Mesenchymal stem cell (in vitro differentiated cells and primary cell): ENCODE measurements at regions not wholly inside any gene's neighbourhood (a gene's known extent, or its start where the extent isn't known, plus 50 kb on each side); places are given as distances from the start of the nearest gene placed in this dataset.

Experiments used
- DNase-seq: peaks from one replicate; pipeline ENCODE4 v3.0.0-alpha.2; 2013
- H2AFZ ChIP-seq: one replicate; pipeline ENCODE4 v1.6.1; 2013; ENCODE audit warnings: low read depth, mild to moderate bottlenecking, control low read depth, inconsistent platforms, low read length, moderate library complexity
- H2AK5ac ChIP-seq: 2 replicates; pipeline ENCODE4 v1.6.1; 2013; ENCODE audit warnings: low read length, moderate library complexity, mild to moderate bottlenecking, inconsistent platforms; ENCODE audit not compliant: severe bottlenecking
- H2BK120ac ChIP-seq: one replicate; pipeline ENCODE4 v1.6.1; 2013; ENCODE audit warnings: low read depth, mild to moderate bottlenecking, inconsistent platforms, low read length, moderate library complexity
- H2BK12ac ChIP-seq, 2 experiments: one replicate each; pipeline ENCODE4 v1.6.1; 2013; ENCODE audit warnings: inconsistent platforms in 2 of 2, low read length in 2 of 2, mild to moderate bottlenecking in 2 of 2, moderate library complexity in 2 of 2, control low read depth in 1 of 2
- H2BK15ac ChIP-seq: one replicate; pipeline ENCODE4 v1.6.1; 2013; ENCODE audit warnings: mild to moderate bottlenecking, low read depth, inconsistent platforms; ENCODE audit not compliant: poor library complexity, severe bottlenecking
- H2BK5ac ChIP-seq: 2 replicates; pipeline ENCODE4 v1.6.1; 2013; ENCODE audit warnings: low read depth, mild to moderate bottlenecking, low read length, control low read depth, inconsistent platforms; ENCODE audit not compliant: poor library complexity, severe bottlenecking
- H3K14ac ChIP-seq, 2 experiments: one replicate each; pipeline ENCODE4 v1.6.1; 2013; ENCODE audit warnings: inconsistent platforms in 2 of 2, low read length in 2 of 2, control low read depth in 1 of 2, mild to moderate bottlenecking in 1 of 2, moderate library complexity in 1 of 2
- H3K18ac ChIP-seq, 2 experiments: one replicate each; pipeline ENCODE4 v1.6.1; 2013; ENCODE audit warnings: inconsistent platforms in 2 of 2, low read length in 2 of 2, control low read depth in 1 of 2, low read depth in 1 of 2, mild to moderate bottlenecking in 1 of 2
- H3K23ac ChIP-seq, 2 experiments: one replicate each; pipeline ENCODE4 v1.6.1; 2013; ENCODE audit warnings: inconsistent platforms in 2 of 2, low read length in 2 of 2, mild to moderate bottlenecking in 2 of 2, moderate library complexity in 2 of 2, control low read depth in 1 of 2
- H3K27ac ChIP-seq: 2 replicates; pipeline ENCODE4 v1.5.1; 2013; ENCODE audit warnings: mild to moderate bottlenecking, moderate library complexity, low read length, control low read depth, inconsistent platforms; ENCODE audit not compliant: poor library complexity, severe bottlenecking
- H3K27me3 ChIP-seq, 2 experiments: 2 replicates each; pipeline versions ENCODE4 v1.6.1 to v1.7.0; 2013; ENCODE audit warnings: low read length in 2 of 2, mild to moderate bottlenecking in 2 of 2, moderate library complexity in 2 of 2, control low read depth in 1 of 2, inconsistent platforms in 1 of 2; ENCODE audit not compliant: control insufficient read depth in 1 of 2, insufficient read depth in 1 of 2
- H3K36me3 ChIP-seq, 2 experiments: 2 replicates each; pipeline versions ENCODE4 v1.6.1 to v1.7.0; 2013; ENCODE audit warnings: low read length in 2 of 2, control low read depth in 1 of 2, inconsistent platforms in 1 of 2, low read depth in 1 of 2, mild to moderate bottlenecking in 1 of 2; ENCODE audit not compliant: insufficient read depth in 2 of 2, control insufficient read depth in 1 of 2
- H3K4ac ChIP-seq, 2 experiments: one replicate each; pipeline ENCODE4 v1.6.1; 2013; ENCODE audit warnings: inconsistent platforms in 2 of 2, low read length in 2 of 2, mild to moderate bottlenecking in 2 of 2, moderate library complexity in 2 of 2, control low read depth in 1 of 2, low read depth in 1 of 2
- H3K4me1 ChIP-seq: 2 replicates; pipeline ENCODE4 v1.6.1; 2013; ENCODE audit warnings: low read depth, low read length, control low read depth; ENCODE audit not compliant: control insufficient read depth, insufficient read depth
- H3K4me2 ChIP-seq: 2 replicates; pipeline ENCODE4 v1.6.1; 2013; ENCODE audit warnings: low read length, mild to moderate bottlenecking, inconsistent platforms; ENCODE audit not compliant: poor library complexity, severe bottlenecking
- H3K4me3 ChIP-seq, 2 experiments: 2 replicates each; pipeline versions ENCODE4 v1.5.1 to v1.7.0; 2013; ENCODE audit warnings: low read length in 2 of 2, mild to moderate bottlenecking in 2 of 2, control low read depth in 1 of 2, low read depth in 1 of 2; ENCODE audit not compliant: insufficient read depth in 1 of 2
- H3K79me1 ChIP-seq: replicated peaks from 2 replicates; pipeline ENCODE4 v1.6.1; 2013; ENCODE audit warnings: mild to moderate bottlenecking, control low read depth, low read length, inconsistent platforms; ENCODE audit not compliant: poor library complexity, severe bottlenecking
- H3K9ac ChIP-seq: 2 replicates; pipeline ENCODE4 v1.7.0; 2013; ENCODE audit warnings: mild to moderate bottlenecking, low read length, moderate library complexity
- H3K9me3 ChIP-seq: 2 replicates; pipeline ENCODE4 v1.7.0; 2013; ENCODE audit warnings: mild to moderate bottlenecking, low read length; ENCODE audit not compliant: control insufficient read depth
- H4K8ac ChIP-seq: one replicate; pipeline ENCODE4 v1.6.1; 2013; ENCODE audit warnings: inconsistent platforms, mild to moderate bottlenecking, low read length, moderate library complexity
- H4K91ac ChIP-seq: one replicate; pipeline ENCODE4 v1.6.1; 2013; ENCODE audit warnings: mild to moderate bottlenecking, low read length, inconsistent platforms
- WGBS: methylation state at CpG from one replicate; pipeline ENCODE4 v1.1.7; 2013; ENCODE audit warnings: mixed read lengths; 5-methylcytosine and 5-hydroxymethylcytosine counted together

- no peak overlapping the region for H2BK120ac ChIP-seq
- WGBS = 90% methylated on average over 2 of the region's 3 CpGs
- no peak overlapping the region for H2AK5ac ChIP-seq
- H3K36me3 ChIP-seq = no peaks in the 10 kb centered on the region
- H3K27me3 ChIP-seq = peaks cover 10 to 12% of the 10 kb centered on the region in 2 experiments
- no peaks in the 10 kb centered on the region for H3K9me3 ChIP-seq
- no peak overlapping the region for H2AFZ ChIP-seq
- peaks cover 3% of the 10 kb centered on the region for H3K4me1 ChIP-seq
- H3K4me3 ChIP-seq = no peak overlapping the region
- no peak overlapping the region for H2BK15ac ChIP-seq
- no peak overlapping the region for H4K91ac ChIP-seq
- no peak overlapping the region for H3K27ac ChIP-seq
- no peak overlapping the region for H3K14ac ChIP-seq
- no peak overlapping the region for H3K9ac ChIP-seq
- H3K4ac ChIP-seq = no peak overlapping the region
- H4K8ac ChIP-seq = no peak overlapping the region
- no peak overlapping the region for H3K23ac ChIP-seq
- H3K79me1 ChIP-seq = no peaks in the 10 kb centered on the region
- H2BK5ac ChIP-seq = no peak overlapping the region
- H2BK12ac ChIP-seq = no peak overlapping the region
- no peak overlapping the region for H3K4me2 ChIP-seq
- DNase-seq = no peak
- no peak overlapping the region for H3K18ac ChIP-seq
Measured at GRCh38 chr6:160929361-160929760, 62.2 kb upstream of the MAP3K4 start.

- Histone ChIP-seq H3K9me3 (no peaks in the 10 kb centered on the region), H4K91ac (no peak overlapping the region), H3K14ac (no peak overlapping the region), H3K27ac (no peak overlapping the region), H3K4me1 (peaks cover 3% of the 10 kb centered on the region), H2AFZ (no peak overlapping the region), H3K36me3 (no peaks in the 10 kb centered on the region), H3K9ac (peak overlapping the region; percentile 79), H3K18ac (no peak overlapping the region), H4K8ac (no peak overlapping the region), H2BK15ac (no peak overlapping the region), H2BK12ac (no peak overlapping the region), H3K4me2 (no peak overlapping the region), H2AK5ac (no peak overlapping the region), H3K27me3 (peaks cover 10 to 12% of the 10 kb centered on the region in 2 experiments), H2BK5ac (no peak overlapping the region), H3K4me3 (no peak overlapping the region), H3K79me1 (no peaks in the 10 kb centered on the region), H3K23ac (no peak overlapping the region), H3K4ac (no peak overlapping the region), H2BK120ac (no peak overlapping the region)
- DNase-seq = no peak
- WGBS = 79% methylated on average over 3 of the region's 3 CpGs
Measured at GRCh38 chr6:160929831-160930230, 61.7 kb upstream of the MAP3K4 start.

GRCh38 chr6:160930547-160931377 lies 60.8 kb upstream of the MAP3K4 start:
- peaks cover 7 to 10% of the 10 kb centered on the region in 2 experiments for H3K27me3 ChIP-seq
- H2BK12ac ChIP-seq = no peak overlapping the region
- no peaks in the 10 kb centered on the region for H3K79me1 ChIP-seq
- WGBS = 11% methylated on average over 40 of the region's 50 CpGs
- H4K91ac ChIP-seq = no peak overlapping the region
- H3K36me3 ChIP-seq = no peaks in the 10 kb centered on the region
- peaks cover 3% of the 10 kb centered on the region for H3K4me1 ChIP-seq
- no peak overlapping the region for H2AK5ac ChIP-seq
- no peak overlapping the region for H3K4ac ChIP-seq
- peak overlapping the region; percentile 35 for H4K8ac ChIP-seq
- H3K23ac ChIP-seq = no peak overlapping the region
- H3K27ac ChIP-seq = no peak overlapping the region
- peaks cover 6% of the 10 kb centered on the region for H3K9me3 ChIP-seq
- H3K14ac ChIP-seq = no peak overlapping the region
- H3K4me3 ChIP-seq = peak overlapping the region; percentile 45 to 79
- no peak overlapping the region for H2BK5ac ChIP-seq
- H3K4me2 ChIP-seq = peak overlapping the region; percentile 99
- DNase-seq = peak; percentile 71
- H3K18ac ChIP-seq = no peak overlapping the region
- peak overlapping the region; percentile 79 for H3K9ac ChIP-seq
- peak overlapping the region; percentile 20 for H2AFZ ChIP-seq
- no peak overlapping the region for H2BK120ac ChIP-seq
- H2BK15ac ChIP-seq = no peak overlapping the region

GRCh38 chr6:160931378-160932310 lies 59.9 kb upstream of the MAP3K4 start:
- no peak overlapping the region for H3K27ac ChIP-seq
- no peak overlapping the region for H4K91ac ChIP-seq
- no peak overlapping the region for H3K14ac ChIP-seq
- H2BK120ac ChIP-seq = no peak overlapping the region
- peaks cover 7% of the 10 kb centered on the region for H3K9me3 ChIP-seq
- H2BK5ac ChIP-seq = no peak overlapping the region
- no peaks in the 10 kb centered on the region for H3K36me3 ChIP-seq
- no peak overlapping the region for H2AK5ac ChIP-seq
- 39% methylated on average over 10 of the region's 13 CpGs for WGBS
- H3K4me1 ChIP-seq = peaks cover 3% of the 10 kb centered on the region
- peak; percentile 9 for DNase-seq
- peak overlapping the region; percentile 35 for H4K8ac ChIP-seq
- H2AFZ ChIP-seq = peak overlapping the region; percentile 20
- H3K9ac ChIP-seq = peak overlapping the region; percentile 79
- H3K4me3 ChIP-seq = peak overlapping the region; percentile 45 to 79
- no peak overlapping the region for H2BK12ac ChIP-seq
- peaks cover 0 to 10% of the 10 kb centered on the region in 2 experiments for H3K27me3 ChIP-seq
- peak overlapping the region; percentile 99 for H3K4me2 ChIP-seq
- H3K79me1 ChIP-seq = no peaks in the 10 kb centered on the region
- H3K18ac ChIP-seq = no peak overlapping the region
- H2BK15ac ChIP-seq = no peak overlapping the region
- no peak overlapping the region for H3K4ac ChIP-seq
- no peak overlapping the region for H3K23ac ChIP-seq
